ENCODE measurements at regions not wholly inside any gene's neighbourhood (a gene's known extent, or its start where the extent isn't known, plus 50 kb on each side); places are given as distances from the start of the nearest gene placed in this dataset.

- DNase-seq (ENCODE audit: low spot score), result no peak
These were observed 347.6 kb downstream of the PTPRC start for GRCh38 chr1:198986442-198986841.

GRCh38 chr1:199002661-199003060 is 363.8 kb downstream of the PTPRC start:
- H3K9me3 ChIP-seq (ENCODE audit: severe bottlenecking), result no peaks in the 10 kb centered on the region
- H3K27ac ChIP-seq (ENCODE audit: poor library complexity, severe bottlenecking), result no peak overlapping the region
- no peaks in the 10 kb centered on the region for H3K27me3 ChIP-seq (ENCODE audit: insufficient read depth, poor library complexity, severe bottlenecking)
- ATAC-seq (ENCODE audit: low read depth) (no peak), DNase-seq (ENCODE audit: low spot score) (no peak)
- no peaks in the 10 kb centered on the region for H3K36me3 ChIP-seq (ENCODE audit: low read depth)
- no peaks in the 10 kb centered on the region for H3K4me1 ChIP-seq (ENCODE audit: insufficient read depth, poor library complexity, severe bottlenecking)
- H3K4me3 ChIP-seq (ENCODE audit: severe bottlenecking), result no peak overlapping the region
- TF ChIP-seq CTCF (IDR thresholded peaks at IDR 0.05; ENCODE audit: poor library complexity, severe bottlenecking), result no peak

More at GRCh38 chr1:198986442-198986841, 347.6 kb downstream of the PTPRC start:
- TF ChIP-seq CTCF (IDR thresholded peaks at IDR 0.05; ENCODE audit: poor library complexity, severe bottlenecking), result no peak
- Histone ChIP-seq H3K4me1 (ENCODE audit: insufficient read depth, poor library complexity, severe bottlenecking) (no peaks in the 10 kb centered on the region), H3K27ac (ENCODE audit: poor library complexity, severe bottlenecking) (no peak overlapping the region), H3K27me3 (ENCODE audit: insufficient read depth, poor library complexity, severe bottlenecking) (no peaks in the 10 kb centered on the region), H3K36me3 (ENCODE audit: low read depth) (no peaks in the 10 kb centered on the region), H3K4me3 (ENCODE audit: severe bottlenecking) (no peak overlapping the region), H3K9me3 (ENCODE audit: severe bottlenecking) (no peaks in the 10 kb centered on the region)
- ATAC-seq (ENCODE audit: low read depth), result no peak

GRCh38 chr1:199007423-199007822 is 368.6 kb downstream of the PTPRC start:
- H3K4me1 ChIP-seq (ENCODE audit: insufficient read depth, poor library complexity, severe bottlenecking), result no peaks in the 10 kb centered on the region

DNA sequence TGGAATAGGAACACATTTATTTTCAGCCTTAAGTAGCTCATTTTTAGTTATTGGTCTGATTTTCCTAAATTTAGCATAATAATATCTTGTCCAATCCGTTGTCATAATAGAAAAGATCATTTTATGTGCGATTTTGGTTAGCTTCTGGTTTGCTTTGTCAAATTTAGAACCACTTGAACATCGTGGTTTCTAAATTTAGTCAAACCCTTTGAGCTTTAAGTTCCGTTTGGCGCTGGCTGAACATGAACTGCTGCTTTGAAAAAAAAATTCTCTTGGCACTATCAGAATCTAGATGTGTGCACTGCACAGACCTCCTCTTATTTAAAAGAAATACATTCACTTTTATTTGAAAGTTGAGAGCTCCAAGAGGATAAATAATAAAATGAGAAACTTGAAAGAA is 370.6 kb downstream of the PTPRC start:
- Histone ChIP-seq H3K27ac (ENCODE audit: poor library complexity, severe bottlenecking) (no peak overlapping the region), H3K4me3 (ENCODE audit: severe bottlenecking) (no peak overlapping the region), H3K4me1 (ENCODE audit: insufficient read depth, poor library complexity, severe bottlenecking) (no peaks in the 10 kb centered on the region), H3K36me3 (ENCODE audit: low read depth) (no peaks in the 10 kb centered on the region), H3K27me3 (ENCODE audit: insufficient read depth, poor library complexity, severe bottlenecking) (no peaks in the 10 kb centered on the region), H3K9me3 (ENCODE audit: severe bottlenecking) (no peaks in the 10 kb centered on the region)
- no peak for TF ChIP-seq CTCF (IDR thresholded peaks at IDR 0.05; ENCODE audit: poor library complexity, severe bottlenecking)
- ATAC-seq (ENCODE audit: low read depth) (no peak), DNase-seq (ENCODE audit: low spot score) (no peak)

More at GRCh38 chr1:199007423-199007822, 368.6 kb downstream of the PTPRC start:
- Histone ChIP-seq H3K27me3 (ENCODE audit: insufficient read depth, poor library complexity, severe bottlenecking) (no peaks in the 10 kb centered on the region), H3K4me3 (ENCODE audit: severe bottlenecking) (no peak overlapping the region), H3K27ac (ENCODE audit: poor library complexity, severe bottlenecking) (no peak overlapping the region), H3K36me3 (ENCODE audit: low read depth) (no peaks in the 10 kb centered on the region), H3K9me3 (ENCODE audit: severe bottlenecking) (no peaks in the 10 kb centered on the region)
- DNase-seq (ENCODE audit: low spot score) (no peak), ATAC-seq (ENCODE audit: low read depth) (no peak)
- no peak for TF ChIP-seq CTCF (IDR thresholded peaks at IDR 0.05; ENCODE audit: poor library complexity, severe bottlenecking)

- H3K4me3 ChIP-seq (ENCODE audit: severe bottlenecking), result no peak overlapping the region
- no peak for DNase-seq (ENCODE audit: low spot score)
- no peaks in the 10 kb centered on the region for H3K27me3 ChIP-seq (ENCODE audit: insufficient read depth, poor library complexity, severe bottlenecking)
- no peak for ATAC-seq (ENCODE audit: low read depth)
- H3K4me1 ChIP-seq (ENCODE audit: insufficient read depth, poor library complexity, severe bottlenecking), result no peaks in the 10 kb centered on the region
- TF ChIP-seq CTCF (IDR thresholded peaks at IDR 0.05; ENCODE audit: poor library complexity, severe bottlenecking), result no peak
- no peak overlapping the region for H3K27ac ChIP-seq (ENCODE audit: poor library complexity, severe bottlenecking)
- H3K9me3 ChIP-seq (ENCODE audit: severe bottlenecking), result no peaks in the 10 kb centered on the region
- no peaks in the 10 kb centered on the region for H3K36me3 ChIP-seq (ENCODE audit: low read depth)
These were observed 371.7 kb downstream of the PTPRC start for GRCh38 chr1:199010492-199010891.
